ENCODE measurements at regions not wholly inside any gene's neighbourhood (a gene's known extent, or its start where the extent isn't known, plus 50 kb on each side); places are given as distances from the start of the nearest gene placed in this dataset.
"Not testable (repeated sequence)": the region's sequence is repeated elsewhere in the genome, so short reads cannot be mapped to it uniquely, and the experiment has no call there.

DNA sequence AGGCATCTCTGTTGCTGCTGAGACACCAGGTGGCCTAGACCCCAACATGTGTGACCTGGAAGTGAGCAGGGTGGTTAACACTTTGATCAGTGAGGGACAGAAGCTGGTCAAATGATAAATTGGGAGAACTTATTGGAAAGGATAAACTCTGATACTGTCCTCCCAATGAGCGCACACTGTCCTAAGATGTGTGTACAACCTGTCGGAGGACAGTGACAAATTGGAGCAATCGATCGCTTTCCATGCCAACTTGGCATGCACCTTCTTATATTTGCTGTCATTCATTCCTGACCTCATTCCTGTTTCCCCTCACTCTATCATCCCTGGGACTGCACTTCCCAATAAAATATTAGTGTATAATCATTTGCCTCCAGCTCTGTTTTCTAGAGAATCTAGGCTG is 198.7 kb upstream of the PROK2 start (continued):
- TF ChIP-seq ZNF462 (CRISPR knock-in tag; IDR thresholded peaks at IDR 0.05) (no peak), STAT1 (IDR thresholded peaks at IDR 0.05; ENCODE audit: unreplicated experiment) (no peak), ETS1 (IDR thresholded peaks at IDR 0.05) (no peak), CREB1 (CRISPR knock-in tag; IDR thresholded peaks at IDR 0.05; ENCODE audit: low read depth) (no peak)

- H3K36me3 ChIP-seq (ENCODE audit: insufficient read depth); H3K9me3 Mint-ChIP-seq; H3F3A ChIP-seq (replicated peaks; ENCODE audit: low read depth); H3K9me2 ChIP-seq (ENCODE audit: insufficient read depth); H4K20me1 ChIP-seq (replicated peaks; ENCODE audit: insufficient read depth); DNase-seq (ENCODE audit: low spot score); H3K27me3 Mint-ChIP-seq (ENCODE audit: insufficient read depth, low read depth, poor library complexity); ATAC-seq; H2AFZ ChIP-seq; H3K4me3 Mint-ChIP-seq; H3K27ac ChIP-seq (ENCODE audit: low read depth); H3K27me3 ChIP-seq (ENCODE audit: insufficient read depth); H3K79me2 ChIP-seq (replicated peaks; ENCODE audit: insufficient read depth); H3K36me3 Mint-ChIP-seq (ENCODE audit: low read depth); H3K4me2 ChIP-seq; H3K4me1 ChIP-seq (ENCODE audit: insufficient read depth); H3K27ac Mint-ChIP-seq; H3K4me3 ChIP-seq: not testable (repeated sequence)
- peaks cover 14% of the 10 kb centered on the region for H3K4me1 Mint-ChIP-seq
These were observed 197.7 kb upstream of the PROK2 start for GRCh38 chr3:71982506-71983258.
